GM10266 (cell line): ENCODE measurements at regions not wholly inside any gene's neighbourhood (a gene's known extent, or its start where the extent isn't known, plus 50 kb on each side); places are given as distances from the start of the nearest gene placed in this dataset.

Experiments used
- DNase-seq: peaks from one replicate; pipeline ENCODE4 v3.0.0; 2012; ENCODE audit errors: extremely low spot score
- TF ChIP-seq, protein P1 (sequence below): IDR thresholded peaks from 2 replicates; pipeline ENCODE4 v1.5.1; 2012; ENCODE audit warnings: mild to moderate bottlenecking, low read depth; ENCODE audit not compliant: control insufficient read depth, insufficient read depth; ENCODE audit errors: missing control alignments

DNA sequence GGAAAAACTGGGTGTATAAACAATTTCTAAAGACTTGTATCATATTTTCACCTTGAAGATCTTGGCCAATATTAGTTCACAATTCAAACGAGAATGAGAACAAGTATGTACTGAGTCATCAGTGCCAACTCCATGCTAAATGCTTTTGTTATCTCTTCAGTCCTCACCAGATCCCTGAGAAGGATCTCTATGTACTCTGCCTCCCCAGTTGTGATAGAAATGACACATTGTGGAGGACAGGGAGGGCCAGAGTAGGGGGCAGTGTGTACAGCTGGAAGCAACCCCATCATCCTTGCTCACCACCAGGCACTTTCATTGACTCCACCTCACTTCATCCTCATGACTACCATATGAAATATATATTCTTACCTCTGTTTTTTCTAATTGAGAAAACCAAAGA is 353.7 kb upstream of the SOX2 start:
- DNase-seq = no peak
- TF ChIP-seq, protein P1, sequence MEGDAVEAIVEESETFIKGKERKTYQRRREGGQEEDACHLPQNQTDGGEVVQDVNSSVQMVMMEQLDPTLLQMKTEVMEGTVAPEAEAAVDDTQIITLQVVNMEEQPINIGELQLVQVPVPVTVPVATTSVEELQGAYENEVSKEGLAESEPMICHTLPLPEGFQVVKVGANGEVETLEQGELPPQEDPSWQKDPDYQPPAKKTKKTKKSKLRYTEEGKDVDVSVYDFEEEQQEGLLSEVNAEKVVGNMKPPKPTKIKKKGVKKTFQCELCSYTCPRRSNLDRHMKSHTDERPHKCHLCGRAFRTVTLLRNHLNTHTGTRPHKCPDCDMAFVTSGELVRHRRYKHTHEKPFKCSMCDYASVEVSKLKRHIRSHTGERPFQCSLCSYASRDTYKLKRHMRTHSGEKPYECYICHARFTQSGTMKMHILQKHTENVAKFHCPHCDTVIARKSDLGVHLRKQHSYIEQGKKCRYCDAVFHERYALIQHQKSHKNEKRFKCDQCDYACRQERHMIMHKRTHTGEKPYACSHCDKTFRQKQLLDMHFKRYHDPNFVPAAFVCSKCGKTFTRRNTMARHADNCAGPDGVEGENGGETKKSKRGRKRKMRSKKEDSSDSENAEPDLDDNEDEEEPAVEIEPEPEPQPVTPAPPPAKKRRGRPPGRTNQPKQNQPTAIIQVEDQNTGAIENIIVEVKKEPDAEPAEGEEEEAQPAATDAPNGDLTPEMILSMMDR = no peak

DNA sequence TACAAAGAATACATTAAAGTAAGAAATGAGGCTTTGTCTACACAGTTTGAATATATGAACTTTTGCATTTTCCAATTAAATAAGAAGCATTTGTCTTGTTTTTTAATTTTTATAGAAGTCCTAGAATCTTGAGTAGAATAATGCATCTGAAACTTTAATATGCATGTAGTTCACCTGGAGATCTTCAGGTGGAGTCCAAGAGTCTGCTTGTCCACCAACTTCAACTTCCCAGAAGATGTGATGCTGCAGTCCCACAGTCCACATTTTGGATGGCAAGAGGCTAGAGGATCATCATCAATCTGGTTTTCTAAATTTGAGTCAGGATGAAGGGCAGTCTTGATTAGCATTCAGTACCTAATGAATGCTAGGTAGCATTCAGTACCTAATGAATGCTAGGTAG is 357.6 kb upstream of the SOX2 start:
- no peak for DNase-seq
- TF ChIP-seq, protein P1 = no peak

DNA sequence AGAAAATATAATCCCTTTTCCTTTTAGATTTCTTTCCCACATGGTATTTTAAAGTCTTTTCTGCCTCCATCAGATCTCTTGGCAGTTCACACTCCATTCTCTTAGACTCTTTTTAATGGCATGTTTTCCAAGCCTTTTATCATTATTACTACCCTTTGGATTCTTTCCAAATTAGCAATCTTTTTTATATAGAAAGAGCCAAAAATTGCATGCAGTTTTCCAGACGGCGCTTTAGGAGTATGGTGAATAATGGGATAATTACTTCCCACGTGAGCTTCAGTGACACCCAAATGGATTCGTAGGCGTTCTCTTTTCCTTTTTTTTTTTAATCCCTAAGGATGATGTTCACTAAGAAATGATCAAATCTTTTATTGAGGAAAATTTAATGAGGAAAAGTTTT is 354.8 kb upstream of the DNAJC19 start:
- DNase-seq = no peak
- TF ChIP-seq, protein P1 = no peak

DNA sequence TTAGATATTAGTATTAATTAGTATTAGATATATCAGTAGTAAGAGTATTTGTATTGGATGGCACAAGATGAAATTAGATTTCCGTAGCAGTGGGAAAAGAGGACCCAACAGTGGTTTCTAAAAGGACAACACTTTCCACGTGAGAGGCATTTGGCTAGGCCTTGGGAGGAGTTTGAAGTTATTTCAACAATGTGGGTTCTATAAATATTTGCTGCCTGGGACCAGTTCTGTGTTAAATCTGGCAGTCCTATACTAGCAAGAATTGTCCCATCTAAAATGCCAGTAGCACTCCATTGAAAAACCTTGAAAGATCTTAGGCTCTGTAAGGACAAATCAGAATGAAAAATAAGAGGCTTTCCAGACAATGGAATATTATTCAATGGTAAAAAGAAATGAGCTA is 347.1 kb upstream of the DNAJC19 start:
- TF ChIP-seq, protein P1 = no peak
- no peak for DNase-seq

DNA sequence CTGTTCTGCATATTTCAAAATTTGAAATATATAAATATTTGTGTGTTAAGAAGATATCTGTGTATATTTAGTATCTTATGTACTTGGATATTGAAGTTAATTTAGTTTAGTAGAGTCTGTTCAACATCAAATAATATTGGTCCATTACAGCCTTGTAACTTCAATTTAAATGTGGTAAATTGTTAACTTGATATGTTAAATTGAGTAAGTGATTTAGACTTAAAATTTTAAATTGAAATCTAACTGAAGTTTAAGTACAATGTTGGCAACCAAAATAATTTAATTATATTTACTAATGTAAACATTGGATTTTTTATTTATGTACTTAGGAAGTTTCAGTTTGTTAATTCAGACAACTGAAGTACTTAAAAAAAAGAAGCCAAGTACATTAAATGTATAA is 343.9 kb upstream of the DNAJC19 start:
- DNase-seq = no peak

DNA sequence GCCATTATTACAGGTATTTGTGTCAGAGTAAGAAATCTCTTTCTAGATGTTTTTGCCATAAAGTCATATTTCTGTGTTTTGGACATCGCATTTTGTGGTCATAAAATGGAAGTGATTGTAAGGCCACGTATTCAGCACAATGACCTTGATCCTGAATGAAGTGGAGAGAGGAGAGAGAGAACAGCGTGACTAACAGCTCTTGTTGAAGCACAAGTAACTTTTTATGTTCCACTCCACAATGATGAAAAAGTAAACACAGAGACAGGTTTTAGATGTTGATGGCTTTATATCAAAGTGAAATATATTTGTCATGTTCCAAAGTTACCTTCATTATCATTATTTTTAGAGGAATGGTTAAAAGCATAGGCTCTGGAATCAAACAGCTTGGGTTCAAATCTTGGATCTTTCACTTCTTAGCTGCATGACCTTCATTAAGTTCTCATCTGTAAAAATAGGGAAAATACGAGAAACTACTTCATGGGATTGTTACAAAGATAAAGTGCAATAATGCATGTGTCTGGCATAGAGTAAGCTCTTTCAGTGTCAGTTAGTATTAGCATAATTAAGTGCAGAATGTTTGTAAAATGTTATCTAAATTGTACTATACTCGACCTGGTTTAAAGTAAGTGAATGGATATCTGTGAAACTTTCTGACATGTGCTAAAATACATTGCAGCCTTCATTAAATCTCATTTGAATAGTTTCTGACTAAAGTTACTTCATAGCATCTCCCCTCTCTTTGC is 341.5 kb upstream of the DNAJC19 start:
- DNase-seq = no peak
- TF ChIP-seq, protein P1 = no peak

More for the DNA sequence above, 343.9 kb upstream of the DNAJC19 start:
- TF ChIP-seq, protein P1 = no peak

DNA sequence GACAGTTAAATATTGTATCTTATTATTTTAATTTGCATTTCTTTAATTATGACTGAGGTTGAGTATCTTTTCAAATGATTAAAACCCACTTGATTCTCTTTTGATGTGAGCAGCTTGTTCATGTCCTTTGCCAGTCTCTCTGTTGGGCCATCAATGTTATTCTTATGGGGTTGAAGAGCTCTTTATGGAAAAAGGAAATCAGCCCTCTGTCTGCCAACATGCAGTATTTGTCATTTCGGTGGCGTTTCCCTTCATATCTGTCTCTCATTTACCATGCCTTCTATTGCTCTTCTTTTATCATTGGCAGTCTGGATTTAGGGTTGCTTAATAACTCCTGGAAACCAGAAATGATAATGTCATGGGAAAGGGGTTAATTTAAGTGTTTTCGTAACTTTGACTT is 340.7 kb upstream of the DNAJC19 start:
- TF ChIP-seq, protein P1 = no peak
- no peak for DNase-seq
